Karpas-422 (cell line): ENCODE measurements at regions not wholly inside any gene's neighbourhood (a gene's known extent, or its start where the extent isn't known, plus 50 kb on each side); places are given as distances from the start of the nearest gene placed in this dataset.

Source experiments
- DNase-seq: peaks from one replicate; pipeline ENCODE4 v3.0.0-alpha.2; 2015
- H2AFZ ChIP-seq: fragments of 200-600 bp; sonication (generic); 2 replicates; pipeline ENCODE4 v1.6.1; 2014; ENCODE audit warnings: antibody characterized with exemption, low read length, mixed read lengths
- H3K27ac ChIP-seq: fragments of 200-600 bp; sonication (generic); 2 replicates; pipeline ENCODE4 v1.5.1; 2014; ENCODE audit warnings: mild to moderate bottlenecking, low read length, moderate library complexity
- H3K27me3 ChIP-seq: fragments of 200-600 bp; sonication (generic); 2 replicates; pipeline ENCODE4 v1.6.1; 2014; ENCODE audit warnings: low read length, mixed read lengths
- H3K36me3 ChIP-seq: fragments of 200-600 bp; sonication (generic); 2 replicates; pipeline ENCODE4 v1.6.1; 2014; ENCODE audit warnings: low read length, mixed read lengths; ENCODE audit not compliant: insufficient read depth
- H3K4me1 ChIP-seq: fragments of 200-600 bp; sonication (generic); 2 replicates; pipeline ENCODE4 v1.6.1; 2014; ENCODE audit warnings: mild to moderate bottlenecking, low read length, mixed read lengths
- H3K4me2 ChIP-seq: fragments of 200-600 bp; sonication (generic); 2 replicates; pipeline ENCODE4 v1.6.1; 2014; ENCODE audit warnings: low read length, low read depth, mild to moderate bottlenecking; ENCODE audit not compliant: poor library complexity, severe bottlenecking
- H3K4me3 ChIP-seq: fragments of 200-600 bp; sonication (generic); 2 replicates; pipeline ENCODE4 v1.5.1; 2014; ENCODE audit warnings: mild to moderate bottlenecking, antibody characterized with exemption, low read length, mixed read lengths
- H3K79me2 ChIP-seq: fragments of 200-600 bp; sonication (generic); 2 replicates; pipeline ENCODE4 v1.6.1; 2014; ENCODE audit warnings: mild to moderate bottlenecking, low read length, mixed read lengths
- H3K9ac ChIP-seq: fragments of 200-600 bp; sonication (generic); 2 replicates; pipeline ENCODE4 v1.6.0; 2014; ENCODE audit warnings: low read length
- H3K9me2 ChIP-seq: fragments of 200-600 bp; sonication (generic), shearing (Covaris generic); replicated peaks from 2 replicates; pipeline ENCODE4 v1.6.0; 2014; ENCODE audit warnings: mild to moderate bottlenecking, low read length, moderate library complexity; ENCODE audit not compliant: insufficient read depth
- H3K9me3 ChIP-seq: fragments of 300-700, 200-600 bp; sonication (generic); 2 replicates; pipeline ENCODE4 v1.6.1; 2014; ENCODE audit warnings: low read length, mixed read lengths
- H4K20me1 ChIP-seq: fragments of 200-600 bp; sonication (generic); 2 replicates; pipeline ENCODE4 v1.6.1; 2014; ENCODE audit warnings: mild to moderate bottlenecking, antibody characterized with exemption, low read length, low read depth; ENCODE audit not compliant: insufficient read depth

- H3K27me3 ChIP-seq: no peaks in the 10 kb centered on the region
- H3K4me1 ChIP-seq: no peaks in the 10 kb centered on the region
- H3K4me2 ChIP-seq: no peak overlapping the region
- H3K79me2 ChIP-seq: no peaks in the 10 kb centered on the region
- H3K36me3 ChIP-seq: no peaks in the 10 kb centered on the region
- peaks cover 19% of the 10 kb centered on the region for H3K9me3 ChIP-seq
- H2AFZ ChIP-seq: no peak overlapping the region
- H4K20me1 ChIP-seq: no peaks in the 10 kb centered on the region
- H3K9ac ChIP-seq: no peak overlapping the region
- H3K9me2 ChIP-seq: 0 out of 2 replicates have a peak, but pooled peaks cover 4% of the 10 kb centered on the region
- no peak overlapping the region for H3K4me3 ChIP-seq
- H3K27ac ChIP-seq: no peak overlapping the region
- DNase-seq: no peak
Measured at GRCh38 chr20:55252521-55252920, 752.8 kb downstream of the CBLN4 start.

- H3K79me2 ChIP-seq: no peaks in the 10 kb centered on the region
- H3K9me2 ChIP-seq: 0 out of 2 replicates have a peak, but pooled peaks cover 4% of the 10 kb centered on the region
- no peak overlapping the region for H3K27ac ChIP-seq
- no peaks in the 10 kb centered on the region for H3K4me1 ChIP-seq
- no peaks in the 10 kb centered on the region for H3K27me3 ChIP-seq
- no peak overlapping the region for H2AFZ ChIP-seq
- H3K9me3 ChIP-seq: peaks cover 11% of the 10 kb centered on the region
- no peak overlapping the region for H3K4me2 ChIP-seq
- H3K4me3 ChIP-seq: no peak overlapping the region
- H4K20me1 ChIP-seq: no peaks in the 10 kb centered on the region
- H3K9ac ChIP-seq: no peak overlapping the region
- DNase-seq: no peak
- H3K36me3 ChIP-seq: no peaks in the 10 kb centered on the region
Measured at GRCh38 chr20:55251170-55251569, 754.1 kb downstream of the CBLN4 start.

GRCh38 chr20:55242853-55243252 lies 762.5 kb downstream of the CBLN4 start:
- Histone ChIP-seq H2AFZ (no peak overlapping the region), H3K27ac (no peak overlapping the region), H3K27me3 (no peaks in the 10 kb centered on the region), H3K4me2 (no peak overlapping the region), H4K20me1 (no peaks in the 10 kb centered on the region), H3K4me3 (no peak overlapping the region), H3K9me2 (no peaks in the 10 kb centered on the region), H3K9me3 (peaks cover 8% of the 10 kb centered on the region), H3K36me3 (no peaks in the 10 kb centered on the region), H3K4me1 (no peaks in the 10 kb centered on the region), H3K9ac (no peak overlapping the region), H3K79me2 (no peaks in the 10 kb centered on the region)
- no peak for DNase-seq

- Histone ChIP-seq H2AFZ (no peak overlapping the region), H3K4me3 (no peak overlapping the region), H3K4me1 (no peaks in the 10 kb centered on the region), H4K20me1 (no peaks in the 10 kb centered on the region), H3K9me3 (peaks cover 14% of the 10 kb centered on the region), H3K27ac (no peak overlapping the region), H3K4me2 (no peak overlapping the region), H3K27me3 (no peaks in the 10 kb centered on the region), H3K79me2 (no peaks in the 10 kb centered on the region), H3K9ac (no peak overlapping the region), H3K36me3 (no peaks in the 10 kb centered on the region), H3K9me2 (no peaks in the 10 kb centered on the region)
- no peak for DNase-seq
Measured at GRCh38 chr20:55239269-55239668, 763.9 kb downstream of the DOK5 start.

GRCh38 chr20:55232647-55233046 lies 757.3 kb downstream of the DOK5 start:
- no peaks in the 10 kb centered on the region for H4K20me1 ChIP-seq

DNA sequence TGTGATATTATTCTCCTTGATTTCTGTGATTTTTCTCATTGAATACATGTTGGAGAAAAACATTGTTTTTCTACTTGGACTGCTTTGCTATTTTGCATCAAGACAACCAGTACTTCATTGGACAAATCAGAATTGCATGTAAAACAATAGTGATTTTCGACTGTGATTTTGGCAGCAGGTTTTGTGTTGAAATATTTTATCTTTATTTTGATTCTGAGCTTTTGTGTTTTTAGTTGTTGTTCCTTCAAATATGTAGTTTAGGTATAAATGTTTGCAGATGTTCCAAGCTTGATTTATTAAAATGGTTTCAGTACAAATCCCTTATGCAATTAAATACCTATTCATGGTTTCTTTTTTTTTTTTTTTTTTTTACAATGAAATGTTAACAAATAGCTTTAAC lies 754.1 kb downstream of the DOK5 start:
- no peaks in the 10 kb centered on the region for H3K9me2 ChIP-seq
- H3K36me3 ChIP-seq: no peaks in the 10 kb centered on the region
- no peak overlapping the region for H3K4me2 ChIP-seq
- H3K27ac ChIP-seq: no peak overlapping the region
- H3K4me1 ChIP-seq: no peaks in the 10 kb centered on the region
- H3K9me3 ChIP-seq: peaks cover 29% of the 10 kb centered on the region
- H3K4me3 ChIP-seq: no peak overlapping the region
- no peak for DNase-seq
- no peaks in the 10 kb centered on the region for H3K79me2 ChIP-seq
- no peaks in the 10 kb centered on the region for H4K20me1 ChIP-seq
- no peak overlapping the region for H3K9ac ChIP-seq
- H3K27me3 ChIP-seq: no peaks in the 10 kb centered on the region
- no peak overlapping the region for H2AFZ ChIP-seq

More at GRCh38 chr20:55232647-55233046, 757.3 kb downstream of the DOK5 start:
- no peak overlapping the region for H3K4me3 ChIP-seq
- H3K27me3 ChIP-seq: no peaks in the 10 kb centered on the region
- no peaks in the 10 kb centered on the region for H3K36me3 ChIP-seq
- no peak overlapping the region for H3K4me2 ChIP-seq
- no peaks in the 10 kb centered on the region for H3K9me2 ChIP-seq
- H2AFZ ChIP-seq: no peak overlapping the region
- H3K9me3 ChIP-seq: peaks cover 29% of the 10 kb centered on the region
- no peaks in the 10 kb centered on the region for H3K4me1 ChIP-seq
- H3K9ac ChIP-seq: no peak overlapping the region
- H3K79me2 ChIP-seq: no peaks in the 10 kb centered on the region
- H3K27ac ChIP-seq: no peak overlapping the region
- no peak for DNase-seq

- H3K4me3 ChIP-seq: no peak overlapping the region
- no peaks in the 10 kb centered on the region for H3K27me3 ChIP-seq
- H3K27ac ChIP-seq: no peak overlapping the region
- H3K9ac ChIP-seq: no peak overlapping the region
- no peaks in the 10 kb centered on the region for H3K36me3 ChIP-seq
- no peak for DNase-seq
- no peak overlapping the region for H3K4me2 ChIP-seq
- H2AFZ ChIP-seq: no peak overlapping the region
- H4K20me1 ChIP-seq: no peaks in the 10 kb centered on the region
- H3K79me2 ChIP-seq: no peaks in the 10 kb centered on the region
- no peaks in the 10 kb centered on the region for H3K4me1 ChIP-seq
- H3K9me3 ChIP-seq: peaks cover 19% of the 10 kb centered on the region
- no peaks in the 10 kb centered on the region for H3K9me2 ChIP-seq
Measured at GRCh38 chr20:55216525-55217242, 741.3 kb downstream of the DOK5 start.

- DNase-seq: no peak
Measured at GRCh38 chr20:55213653-55214052, 738.3 kb downstream of the DOK5 start.

More at GRCh38 chr20:55213653-55214052, 738.3 kb downstream of the DOK5 start:
- Histone ChIP-seq H2AFZ (no peak overlapping the region), H3K4me1 (no peaks in the 10 kb centered on the region), H3K36me3 (no peaks in the 10 kb centered on the region), H3K79me2 (no peaks in the 10 kb centered on the region), H3K9me3 (peaks cover 35% of the 10 kb centered on the region), H3K4me2 (no peak overlapping the region), H3K27ac (no peak overlapping the region), H3K9me2 (no peaks in the 10 kb centered on the region), H3K4me3 (no peak overlapping the region), H3K27me3 (no peaks in the 10 kb centered on the region), H3K9ac (no peak overlapping the region), H4K20me1 (no peaks in the 10 kb centered on the region)
